ENCODE measurements at regions not wholly inside any gene's neighbourhood (a gene's known extent, or its start where the extent isn't known, plus 50 kb on each side); places are given as distances from the start of the nearest gene placed in this dataset.
"Not testable (repeated sequence)": the region's sequence is repeated elsewhere in the genome, so short reads cannot be mapped to it uniquely, and the experiment has no call there.

- not testable (repeated sequence) for H3K9me3 ChIP-seq (ENCODE audit: control insufficient read depth in 4 of 4, low read length in 3 of 4); H3K4me3 ChIP-seq (ENCODE audit: low read depth in 1 of 3, low read length in 3 of 3); H3K4me1 ChIP-seq (ENCODE audit: control insufficient read depth in 4 of 4, insufficient read depth in 4 of 4, low read length in 3 of 4); DNase-seq (ENCODE audit: low spot score); H3K36me3 ChIP-seq (ENCODE audit: control insufficient read depth in 4 of 4, insufficient read depth in 3 of 4, low read depth in 1 of 4, low read length in 3 of 4); H3K27ac ChIP-seq (ENCODE audit: low read depth in 1 of 2, low read length in 2 of 2); H3K27me3 ChIP-seq (ENCODE audit: control insufficient read depth in 4 of 4, insufficient read depth in 4 of 4, low read length in 3 of 4); H3K9ac ChIP-seq (ENCODE audit: low read depth in 1 of 2, low read length in 2 of 2)
- 37% methylated on average over 4 of the region's 4 CpGs for WGBS
Observed at GRCh38 chr20:29868688-29869087, 1388.8 kb upstream of the DEFB115 start.

- H3K27ac ChIP-seq (ENCODE audit: low read depth in 1 of 2, low read length in 2 of 2); H3K4me3 ChIP-seq (ENCODE audit: low read depth in 1 of 3, low read length in 3 of 3); DNase-seq (ENCODE audit: low spot score); H3K9me3 ChIP-seq (ENCODE audit: control insufficient read depth in 4 of 4, low read length in 3 of 4); H3K36me3 ChIP-seq (ENCODE audit: control insufficient read depth in 4 of 4, insufficient read depth in 3 of 4, low read depth in 1 of 4, low read length in 3 of 4); H3K9ac ChIP-seq (ENCODE audit: low read depth in 1 of 2, low read length in 2 of 2); H3K27me3 ChIP-seq (ENCODE audit: control insufficient read depth in 4 of 4, insufficient read depth in 4 of 4, low read length in 3 of 4); H3K4me1 ChIP-seq (ENCODE audit: control insufficient read depth in 4 of 4, insufficient read depth in 4 of 4, low read length in 3 of 4): not testable (repeated sequence)
- WGBS, result 46% methylated on average over 2 of the region's 2 CpGs
Observed at GRCh38 chr20:29871816-29872215, 1385.6 kb upstream of the DEFB115 start.

GRCh38 chr20:29873946-29874345 is 1383.5 kb upstream of the DEFB115 start:
- no peak for DNase-seq (ENCODE audit: low spot score)
- Histone ChIP-seq H3K27ac (ENCODE audit: low read depth in 1 of 2, low read length in 2 of 2) (no peak overlapping the region), H3K9ac (ENCODE audit: low read depth in 1 of 2, low read length in 2 of 2) (no peak overlapping the region), H3K4me1 (ENCODE audit: control insufficient read depth in 4 of 4, insufficient read depth in 4 of 4, low read length in 3 of 4) (no peaks in the 10 kb centered on the region), H3K27me3 (ENCODE audit: control insufficient read depth in 4 of 4, insufficient read depth in 4 of 4, low read length in 3 of 4) (peaks cover 0 to 5% (median 0%) of the 10 kb centered on the region in 4 donors), H3K36me3 (ENCODE audit: control insufficient read depth in 4 of 4, insufficient read depth in 3 of 4, low read depth in 1 of 4, low read length in 3 of 4) (no peaks in the 10 kb centered on the region), H3K4me3 (ENCODE audit: low read depth in 1 of 3, low read length in 3 of 3) (no peak overlapping the region), H3K9me3 (ENCODE audit: control insufficient read depth in 4 of 4, low read length in 3 of 4) (peaks cover 3 to 17% (median 7%) of the 10 kb centered on the region in 4 donors)
- TF ChIP-seq GABPA (IDR thresholded peaks at IDR 0.05 in 1 of 2, conservative IDR thresholded peaks at IDR 0.05 in 1 of 2) (no peak), ZBTB33 (IDR thresholded peaks at IDR 0.05) (no peak), JUND (IDR thresholded peaks at IDR 0.05) (no peak), ATF3 (IDR thresholded peaks at IDR 0.05) (no peak), RXRA (IDR thresholded peaks at IDR 0.05) (no peak), EGR1 (IDR thresholded peaks at IDR 0.05; ENCODE audit: low read depth in 2 of 2) (no peak), YY1 (IDR thresholded peaks at IDR 0.05) (no peak), HNF4G (IDR thresholded peaks at IDR 0.05) (no peak), MAX (IDR thresholded peaks at IDR 0.05) (no peak)
- 42% methylated on average over 28 of the region's 28 CpGs for WGBS

- peaks cover 5 to 20% (median 8%) of the 10 kb centered on the region in 4 donors for H3K9me3 ChIP-seq (ENCODE audit: control insufficient read depth in 4 of 4, low read length in 3 of 4)
- no peaks in the 10 kb centered on the region for H3K4me1 ChIP-seq (ENCODE audit: control insufficient read depth in 4 of 4, insufficient read depth in 4 of 4, low read length in 3 of 4)
- H3K4me3 ChIP-seq (ENCODE audit: low read depth in 1 of 3, low read length in 3 of 3), result peak overlapping the region in 1 of 3 donors; percentile 11
- no peaks in the 10 kb centered on the region for H3K36me3 ChIP-seq (ENCODE audit: control insufficient read depth in 4 of 4, insufficient read depth in 3 of 4, low read depth in 1 of 4, low read length in 3 of 4)
- DNase-seq (ENCODE audit: low spot score), result no peak
- no peak overlapping the region for H3K9ac ChIP-seq (ENCODE audit: low read depth in 1 of 2, low read length in 2 of 2)
- no peak overlapping the region for H3K27ac ChIP-seq (ENCODE audit: low read depth in 1 of 2, low read length in 2 of 2)
- peaks cover 0 to 5% (median 0%) of the 10 kb centered on the region in 4 donors for H3K27me3 ChIP-seq (ENCODE audit: control insufficient read depth in 4 of 4, insufficient read depth in 4 of 4, low read length in 3 of 4)
- WGBS, result 63% methylated on average over 25 of the region's 25 CpGs
- TF ChIP-seq HNF4A (conservative IDR thresholded peaks at IDR 0.05) (no peak), FOXA2 (IDR thresholded peaks at IDR 0.05) (no peak), CTCF (IDR thresholded peaks at IDR 0.05; ENCODE audit: low read depth, low read length, missing input control) (no peak), SP1 (IDR thresholded peaks at IDR 0.05) (no peak), HNF4G (IDR thresholded peaks at IDR 0.05) (no peak), MAX (IDR thresholded peaks at IDR 0.05) (no peak), TAF1 (conservative IDR thresholded peaks at IDR 0.05) (no peak), REST (IDR thresholded peaks at IDR 0.05) (no peak), EGR1 (IDR thresholded peaks at IDR 0.05; ENCODE audit: low read depth in 2 of 2) (no peak)
Observed at GRCh38 chr20:29874476-29875202, 1382.8 kb upstream of the DEFB115 start.

Data from liver (tissue), 8 donors.